ENCODE measurements at regions not wholly inside any gene's neighbourhood (a gene's known extent, or its start where the extent isn't known, plus 50 kb on each side); places are given as distances from the start of the nearest gene placed in this dataset.

- no peaks in the 10 kb centered on the region for H3K27me3 Mint-ChIP-seq (ENCODE audit: insufficient read depth, unreplicated experiment)
- CTCF ChIA-PET = no interaction called here
- DNase-seq (ENCODE audit: unreplicated experiment) = no peak
- POLR2A ChIA-PET = no interaction called here
- intact Hi-C loops (cut with micrococcal nuclease) = no loop called here
- peaks cover 4% of the 10 kb centered on the region for H3K4me1 Mint-ChIP-seq (ENCODE audit: insufficient read depth, unreplicated experiment)
- no TSS peak for BruUV-seq (replicated peaks)
- no peaks in the 10 kb centered on the region for H3K36me3 Mint-ChIP-seq (ENCODE audit: insufficient read depth, unreplicated experiment)
- H3K9me3 Mint-ChIP-seq (ENCODE audit: unreplicated experiment) = peaks cover 14% of the 10 kb centered on the region
- no peak for TF ChIP-seq CTCF (IDR thresholded peaks at IDR 0.05; ENCODE audit: unreplicated experiment)
- no peak overlapping the region for H3K4me3 Mint-ChIP-seq (ENCODE audit: unreplicated experiment)
- no peak overlapping the region for H3K27ac Mint-ChIP-seq (ENCODE audit: low read depth, unreplicated experiment)
These were observed 153.9 kb upstream of the GSC start for GRCh38 chr14:94923786-94924185.

- no peak for DNase-seq (ENCODE audit: unreplicated experiment)
- no peaks in the 10 kb centered on the region for H3K27me3 Mint-ChIP-seq (ENCODE audit: insufficient read depth, unreplicated experiment)
- CTCF ChIA-PET = interaction anchor here (1.0 kb wide), 1 partner anchor 1268 kb away, joined by 4 read pairs; no protein-coding TSS in a partner anchor
- peaks cover 14% of the 10 kb centered on the region for H3K9me3 Mint-ChIP-seq (ENCODE audit: unreplicated experiment)
- no peak overlapping the region for H3K4me3 Mint-ChIP-seq (ENCODE audit: unreplicated experiment)
- no TSS peak for BruUV-seq (replicated peaks)
- TF ChIP-seq CTCF (IDR thresholded peaks at IDR 0.05; ENCODE audit: unreplicated experiment) = no peak
- intact Hi-C loops (cut with micrococcal nuclease) = no loop called here
- POLR2A ChIA-PET = no interaction called here
- peaks cover 10% of the 10 kb centered on the region for H3K4me1 Mint-ChIP-seq (ENCODE audit: insufficient read depth, unreplicated experiment)
- H3K27ac Mint-ChIP-seq (ENCODE audit: low read depth, unreplicated experiment) = no peak overlapping the region
- no peaks in the 10 kb centered on the region for H3K36me3 Mint-ChIP-seq (ENCODE audit: insufficient read depth, unreplicated experiment)
These were observed 152.8 kb upstream of the GSC start for GRCh38 chr14:94922595-94923239.

GRCh38 chr14:94921882-94922585 lies 152.1 kb upstream of the GSC start:
- Mint-ChIP-seq H3K27me3 (ENCODE audit: insufficient read depth, unreplicated experiment) (peaks cover 3% of the 10 kb centered on the region), H3K4me1 (ENCODE audit: insufficient read depth, unreplicated experiment) (peaks cover 10% of the 10 kb centered on the region), H3K36me3 (ENCODE audit: insufficient read depth, unreplicated experiment) (no peaks in the 10 kb centered on the region), H3K4me3 (ENCODE audit: unreplicated experiment) (no peak overlapping the region), H3K27ac (ENCODE audit: low read depth, unreplicated experiment) (no peak overlapping the region), H3K9me3 (ENCODE audit: unreplicated experiment) (peaks cover 14% of the 10 kb centered on the region)
- POLR2A ChIA-PET = no interaction called here
- no peak for TF ChIP-seq CTCF (IDR thresholded peaks at IDR 0.05; ENCODE audit: unreplicated experiment)
- no peak for DNase-seq (ENCODE audit: unreplicated experiment)
- BruUV-seq (replicated peaks) = no TSS peak
- CTCF ChIA-PET = interaction anchor here (1.0 kb wide), 1 partner anchor 1268 kb away, joined by 4 read pairs; no protein-coding TSS in a partner anchor
- intact Hi-C loops (cut with micrococcal nuclease) = no loop called here

GRCh38 chr14:94921456-94921855 lies 151.5 kb upstream of the GSC start:
- Mint-ChIP-seq H3K27me3 (ENCODE audit: insufficient read depth, unreplicated experiment) (peaks cover 9% of the 10 kb centered on the region), H3K4me3 (ENCODE audit: unreplicated experiment) (no peak overlapping the region), H3K9me3 (ENCODE audit: unreplicated experiment) (peaks cover 14% of the 10 kb centered on the region), H3K36me3 (ENCODE audit: insufficient read depth, unreplicated experiment) (no peaks in the 10 kb centered on the region), H3K27ac (ENCODE audit: low read depth, unreplicated experiment) (no peak overlapping the region), H3K4me1 (ENCODE audit: insufficient read depth, unreplicated experiment) (peaks cover 10% of the 10 kb centered on the region)
- no peak for DNase-seq (ENCODE audit: unreplicated experiment)
- intact Hi-C loops (cut with micrococcal nuclease) = no loop called here
- no peak for TF ChIP-seq CTCF (IDR thresholded peaks at IDR 0.05; ENCODE audit: unreplicated experiment)
- POLR2A ChIA-PET = no interaction called here
- BruUV-seq (replicated peaks) = no TSS peak
- CTCF ChIA-PET = no interaction called here
